ENCODE measurements at regions not wholly inside any gene's neighbourhood (a gene's known extent, or its start where the extent isn't known, plus 50 kb on each side); places are given as distances from the start of the nearest gene placed in this dataset.

DNA sequence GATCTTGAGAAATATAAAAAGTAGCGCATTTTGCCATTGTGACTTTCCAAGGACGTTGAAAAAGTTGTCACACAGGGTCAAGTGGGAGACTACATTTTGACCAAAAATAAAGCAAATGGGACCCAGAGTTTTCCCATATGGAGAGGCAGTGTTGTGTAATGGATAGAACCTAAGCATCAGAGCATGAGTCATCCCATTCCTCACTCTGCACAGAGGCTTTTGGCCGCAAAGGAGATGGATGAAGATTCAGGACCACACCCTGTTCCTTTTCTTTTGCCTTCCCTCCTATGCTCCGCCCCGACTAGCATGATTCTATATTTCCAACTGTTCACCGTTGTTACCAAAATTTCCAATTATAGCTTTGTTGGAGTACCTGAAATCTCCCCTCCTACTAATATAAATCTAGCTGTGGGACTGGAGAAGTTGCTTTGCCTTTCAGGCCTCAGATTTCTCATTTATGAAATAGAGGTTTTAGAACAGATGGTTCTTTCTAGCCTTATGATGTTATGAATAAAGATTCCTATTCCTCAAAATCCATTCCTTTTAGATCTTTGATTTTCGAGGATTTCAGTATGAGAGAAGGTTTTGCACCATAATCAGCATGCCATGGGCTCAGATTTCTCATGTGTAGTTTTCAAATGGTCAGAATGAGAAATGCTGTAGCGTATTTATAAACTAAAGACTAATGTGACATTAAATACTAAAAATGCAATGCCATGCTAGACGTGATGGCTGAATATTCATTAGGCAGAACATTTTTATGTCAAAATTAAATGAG, 921.9 kb upstream of the TENM4 start:
- no peak for DNase-seq

DNA sequence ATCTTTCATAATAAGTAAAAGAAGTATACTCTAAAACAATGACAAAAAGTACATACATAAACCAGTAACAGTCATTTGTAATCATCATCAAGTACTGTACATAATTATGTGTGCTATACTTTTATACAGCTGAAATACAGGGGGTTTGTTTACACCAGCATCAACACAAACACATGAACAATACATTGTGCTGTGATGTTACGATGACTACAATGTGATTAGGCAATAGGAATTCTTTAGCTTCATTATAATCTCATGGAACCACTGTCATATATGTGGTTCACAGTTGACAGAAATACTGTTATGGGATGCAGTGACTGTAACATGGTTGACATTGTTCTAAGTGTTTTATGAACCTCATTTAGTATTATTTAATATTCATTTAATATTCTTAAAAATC, 914.4 kb upstream of the TENM4 start:
- no peak for DNase-seq

DNA sequence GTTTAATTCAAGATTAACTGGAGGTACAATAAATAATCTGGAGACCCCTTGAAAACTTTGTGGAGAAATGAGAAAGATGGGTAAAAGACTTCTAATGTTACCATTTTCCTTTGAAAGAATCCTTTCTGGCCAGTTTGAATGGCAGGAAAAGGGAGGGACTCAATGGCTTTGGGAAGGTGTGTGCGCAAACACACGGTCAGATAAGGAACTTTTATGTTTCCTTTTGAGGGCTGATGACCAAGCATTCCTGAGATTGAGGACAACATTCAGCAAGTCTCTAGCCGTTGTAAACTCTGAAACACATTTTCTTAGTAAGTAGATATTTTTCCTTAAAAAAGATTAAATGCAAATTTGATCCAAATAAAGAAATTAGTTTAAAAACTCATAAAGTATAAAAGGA, 909.7 kb upstream of the TENM4 start:
- no peak for DNase-seq

DNA sequence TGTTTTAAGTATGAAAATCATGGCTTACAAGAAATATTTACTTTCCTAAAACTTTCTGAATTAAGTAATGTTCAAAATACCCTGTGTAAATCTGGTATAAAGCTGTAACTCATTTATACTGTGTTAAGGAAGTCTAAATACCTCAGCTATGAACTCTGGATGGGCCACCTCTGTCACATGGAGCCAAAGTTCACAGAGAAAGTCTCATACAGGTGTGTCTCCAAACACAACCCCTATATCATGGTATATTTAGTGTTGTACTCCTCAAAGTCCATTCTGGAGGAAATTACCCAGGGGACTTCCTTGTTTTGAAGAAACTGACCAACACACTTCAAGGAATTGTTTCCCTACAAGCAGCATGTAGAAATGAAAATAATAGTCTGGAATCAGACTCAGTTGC, 909.2 kb upstream of the TENM4 start:
- no peak for DNase-seq

DNA sequence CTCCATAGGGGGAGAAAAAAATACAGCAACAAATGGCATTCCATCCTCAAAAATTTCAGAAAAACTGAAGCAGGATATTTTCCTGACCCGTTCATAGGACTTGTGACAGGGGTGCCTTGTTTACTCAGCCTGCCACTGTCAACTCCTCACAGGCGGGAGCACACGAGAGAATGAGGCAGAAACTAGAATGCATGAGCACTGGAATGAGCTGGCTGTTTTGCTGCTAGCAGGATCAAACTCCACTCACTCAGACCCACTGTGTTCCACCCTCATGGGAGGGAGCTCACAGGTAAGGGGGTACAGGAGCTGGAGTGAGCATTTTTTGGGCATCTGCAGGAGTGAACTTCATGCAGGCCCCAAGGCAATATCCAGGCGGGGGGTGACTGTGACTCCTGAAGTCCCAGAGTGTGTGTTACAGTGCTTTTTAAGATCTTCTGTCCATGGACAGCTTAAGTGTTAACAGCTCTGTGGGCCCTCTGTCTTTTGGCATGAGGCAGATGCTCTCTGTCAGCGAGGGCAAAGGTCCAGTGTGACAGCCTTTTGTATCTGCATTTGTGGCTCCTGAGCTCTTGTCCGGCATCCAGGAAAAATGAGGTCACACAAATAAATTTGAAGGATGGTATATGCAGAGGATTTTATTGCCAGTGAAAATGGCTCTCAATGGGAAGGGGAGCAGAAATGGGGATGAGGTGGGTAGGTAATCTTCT, 905.7 kb upstream of the TENM4 start:
- no peak for DNase-seq

DNA sequence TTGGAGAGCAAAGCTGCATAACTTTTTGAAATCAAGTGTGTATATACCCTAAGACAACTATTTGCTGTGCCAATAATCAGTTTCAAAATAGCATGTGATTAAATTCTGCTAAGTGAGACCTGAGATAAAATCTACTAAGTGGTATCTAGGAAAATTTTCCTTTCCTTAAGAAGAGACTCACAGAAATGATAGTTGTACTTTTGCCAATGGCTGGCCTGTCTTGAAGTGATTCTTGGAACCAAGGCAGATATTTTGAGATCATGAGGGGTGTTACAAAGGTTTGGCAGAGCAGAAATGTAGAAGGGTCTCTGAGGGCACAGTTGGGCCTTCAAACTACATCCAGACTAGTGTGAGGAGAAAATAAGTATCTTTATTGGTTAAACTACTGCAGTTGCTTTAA, 902.6 kb upstream of the TENM4 start:
- no peak for DNase-seq

DNA sequence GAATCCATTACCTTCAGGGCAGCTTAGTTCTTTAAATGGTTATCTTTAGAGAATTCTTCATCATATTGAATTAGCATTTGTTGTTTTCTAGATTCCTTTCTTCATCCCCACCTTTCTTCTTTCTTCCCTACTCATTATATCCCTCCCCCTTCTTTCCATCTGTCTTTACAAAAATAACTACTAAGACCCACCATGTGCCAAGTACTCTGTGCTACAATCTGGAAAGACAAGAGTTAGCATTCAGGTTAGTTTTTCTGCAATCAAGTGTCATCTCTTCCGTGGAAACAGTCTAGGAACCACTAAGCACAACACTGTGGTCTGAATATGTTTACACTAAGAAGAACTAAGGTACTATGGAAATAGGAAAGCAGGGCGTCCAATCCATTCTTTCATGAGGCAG, 897.4 kb upstream of the TENM4 start:
- DNase-seq, result no peak

DNA sequence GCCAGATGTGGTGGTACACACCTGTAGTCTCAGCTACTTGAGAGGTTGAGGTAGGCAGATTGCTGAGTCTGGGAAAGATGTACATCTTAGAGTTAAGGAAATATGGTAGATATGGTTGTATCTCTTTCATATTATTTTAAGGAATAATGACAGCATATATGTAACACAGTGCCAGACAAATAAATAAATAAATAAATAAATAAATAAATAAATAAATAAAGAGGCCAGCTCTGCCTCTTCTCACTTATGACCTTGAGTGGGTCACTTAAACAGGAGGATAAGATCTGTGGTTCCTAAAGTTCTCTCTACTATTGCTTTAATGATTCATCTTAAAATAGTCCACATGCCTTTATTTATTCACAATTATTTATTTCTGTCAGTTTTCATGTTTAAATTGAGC, 890.9 kb upstream of the TENM4 start:
- no peak for DNase-seq

DNA sequence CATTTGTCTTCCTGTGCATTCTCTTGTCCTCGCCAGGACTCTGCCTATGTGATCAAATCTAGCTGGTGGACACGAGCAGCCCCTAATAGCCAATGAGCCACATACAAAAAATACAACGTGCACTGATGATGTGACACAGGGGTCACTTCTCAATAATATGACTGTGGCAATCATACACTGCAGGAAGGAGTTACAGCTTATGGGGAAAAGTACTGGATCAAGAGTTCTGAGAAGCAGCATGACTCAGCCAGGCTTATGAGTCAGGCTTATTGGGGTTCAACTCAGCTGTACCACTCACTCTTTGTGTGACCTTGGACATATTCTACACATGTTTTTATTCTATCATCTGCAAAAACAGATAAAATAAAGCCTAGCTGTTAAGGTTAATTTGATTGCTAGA, 889.4 kb upstream of the TENM4 start:
- DNase-seq, result no peak

DNA sequence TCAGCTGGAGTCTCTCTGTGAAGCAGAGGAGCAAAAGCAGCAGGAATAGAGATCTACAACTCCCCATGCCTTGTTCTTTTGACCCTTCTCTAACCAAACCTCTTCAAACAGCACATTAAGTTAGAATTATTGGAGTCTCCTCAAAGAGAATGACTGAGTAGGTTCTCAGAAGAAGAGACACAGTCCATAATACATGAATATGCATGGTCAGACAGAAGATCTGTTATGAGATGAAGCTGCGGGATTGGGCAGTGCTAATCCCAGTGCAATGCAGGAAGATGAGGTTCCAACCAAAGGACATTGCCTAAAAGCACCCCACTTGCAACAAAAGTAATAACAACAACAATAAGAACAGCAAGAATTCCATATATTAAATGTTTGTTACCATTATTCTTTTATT, 887.9 kb upstream of the TENM4 start:
- no peak for DNase-seq

DNA sequence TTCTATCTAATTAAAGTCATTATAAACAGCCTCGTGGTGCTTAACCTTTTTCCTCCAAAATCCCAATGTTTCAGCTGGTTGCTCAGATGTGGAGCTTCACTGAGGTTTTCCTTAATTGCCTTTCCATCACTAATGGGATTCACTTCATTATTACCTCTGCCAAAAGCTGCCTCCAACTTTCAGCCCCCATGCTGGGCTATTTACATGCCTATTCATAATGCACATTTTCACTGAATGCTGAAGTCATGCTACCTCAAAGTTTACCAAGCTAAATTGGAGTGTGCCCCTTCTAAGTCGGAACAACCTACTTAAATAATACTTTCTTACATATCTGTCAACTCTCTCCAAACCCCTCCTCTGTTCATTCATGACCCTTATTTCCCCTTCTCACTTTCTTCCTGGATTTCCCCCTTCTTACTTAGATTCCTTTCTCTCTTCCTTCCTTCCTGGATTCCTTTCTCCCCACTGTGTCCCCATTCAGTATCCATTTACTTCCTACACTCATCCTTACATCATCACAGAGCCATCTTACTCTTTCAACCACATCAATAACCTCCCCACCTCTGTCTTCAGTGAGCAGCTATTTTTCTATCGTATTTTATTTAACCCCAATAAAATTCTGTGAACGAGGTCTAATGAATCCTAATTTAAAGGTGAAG, 887.3 kb upstream of the TENM4 start:
- DNase-seq, result no peak

DNA sequence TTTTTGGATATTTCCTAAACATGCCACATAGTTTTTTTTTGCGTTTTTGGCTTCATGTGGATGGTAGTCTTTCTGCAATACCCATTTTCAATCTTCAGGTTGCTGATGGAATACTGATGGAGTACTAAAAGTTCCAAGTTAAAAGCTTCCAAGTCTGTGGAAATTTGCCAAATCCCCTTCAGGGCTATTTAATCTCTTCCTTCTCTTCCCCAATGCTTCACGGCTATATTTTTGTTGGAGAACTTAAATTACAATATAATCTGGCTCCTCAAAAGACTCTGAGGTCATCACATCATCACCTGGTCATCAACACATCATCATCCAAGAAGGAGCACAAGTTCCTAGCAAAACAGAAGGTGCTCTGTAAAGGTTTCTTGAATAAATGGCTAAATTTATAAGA, 881.0 kb upstream of the TENM4 start:
- no peak for DNase-seq

DNA sequence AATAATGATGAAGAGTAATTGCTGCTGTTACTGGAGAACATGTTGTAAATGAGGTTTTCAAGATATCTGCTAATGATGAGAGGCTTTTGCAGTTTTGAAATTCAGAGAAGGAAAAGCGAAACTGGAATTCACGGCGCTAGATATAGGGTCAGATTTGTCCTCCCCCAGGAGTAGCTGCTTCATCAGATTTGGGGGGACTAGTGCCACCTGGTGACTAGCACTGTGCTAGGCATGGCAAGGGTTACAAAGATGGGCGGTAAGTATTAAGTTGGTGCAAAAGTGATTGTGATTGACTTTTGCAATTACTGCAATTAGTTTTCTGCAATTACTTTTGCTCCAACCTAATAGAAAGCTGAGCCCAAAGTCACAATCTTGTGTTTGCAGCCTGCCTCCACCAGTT, 879.9 kb upstream of the TENM4 start:
- no peak for DNase-seq

DNA sequence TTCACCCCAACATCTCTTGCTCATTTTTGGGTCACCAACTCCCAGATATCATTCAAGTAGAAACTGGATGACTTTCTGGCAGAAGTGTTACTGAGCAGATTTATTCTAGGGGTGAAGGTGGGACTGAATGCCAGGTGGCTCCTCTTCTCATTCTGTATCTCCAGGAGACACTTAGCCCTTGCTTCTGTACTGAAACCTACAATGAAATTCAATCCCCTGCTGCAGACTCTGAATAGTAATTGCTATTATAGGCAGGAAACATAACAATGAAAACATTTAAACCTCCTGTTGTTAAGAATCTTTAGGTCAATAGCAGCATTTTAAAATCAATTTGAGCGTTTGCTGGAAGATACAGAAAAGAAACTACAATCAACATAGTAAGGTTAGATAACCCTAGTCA, 879.4 kb upstream of the TENM4 start:
- no peak for DNase-seq

DNA sequence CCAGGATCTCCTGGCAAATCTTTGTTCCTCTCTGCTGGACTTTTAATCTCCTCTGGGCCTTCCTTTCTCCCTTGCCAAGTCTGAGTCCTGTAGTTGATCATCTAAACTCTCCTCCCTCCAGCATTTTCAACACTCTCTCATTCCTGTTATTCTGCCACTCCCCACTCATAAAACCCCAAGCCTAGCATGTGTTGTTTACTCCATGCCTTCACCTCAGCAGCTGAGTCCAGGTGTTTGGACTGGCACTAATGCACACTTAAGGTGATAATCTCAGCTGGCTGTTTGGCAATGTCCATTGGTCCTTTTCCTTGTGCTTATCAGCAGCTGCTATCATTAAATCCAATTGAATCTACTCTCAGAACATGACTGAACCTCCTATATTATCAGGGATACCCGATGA, 876.8 kb upstream of the TENM4 start:
- no peak for DNase-seq

DNA sequence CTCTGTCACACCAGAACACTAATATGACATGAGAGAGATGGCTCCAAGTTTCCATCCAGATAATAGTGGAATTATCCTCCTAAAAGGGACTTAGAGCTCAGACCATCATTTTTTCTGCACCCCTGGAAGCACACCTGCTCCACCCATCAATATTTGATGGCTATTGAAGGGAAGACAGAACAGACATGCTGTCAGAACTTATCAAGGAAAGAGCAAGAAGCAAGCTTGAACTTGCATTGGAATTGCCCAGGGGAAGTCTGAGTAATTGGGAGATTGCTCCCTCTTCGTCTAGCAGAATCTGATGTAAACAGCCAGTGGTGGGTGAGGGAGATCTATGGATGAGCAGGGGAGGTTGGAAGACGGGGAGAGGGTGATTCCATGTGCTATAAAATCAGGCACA, 874.4 kb upstream of the TENM4 start:
- no peak for DNase-seq

DNA sequence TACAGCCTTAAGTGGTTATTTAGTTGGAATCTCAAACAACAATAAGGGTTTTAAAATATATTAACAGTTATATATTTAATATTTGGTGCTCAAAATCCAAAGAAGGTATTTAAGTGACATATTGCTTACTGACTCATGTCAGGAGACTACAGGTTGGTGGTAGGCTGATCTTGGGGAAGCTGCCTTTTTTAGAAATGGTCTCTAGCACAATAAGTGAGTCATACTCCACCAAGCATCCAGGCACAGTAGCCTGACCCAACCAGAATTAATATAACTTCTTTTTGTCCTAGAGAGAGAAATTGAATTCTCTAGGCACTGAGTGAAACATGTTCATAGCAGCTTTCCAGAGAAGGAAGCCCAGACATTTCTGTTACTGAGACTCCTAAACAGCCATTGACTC, 868.5 kb upstream of the TENM4 start:
- DNase-seq, result no peak

DNA sequence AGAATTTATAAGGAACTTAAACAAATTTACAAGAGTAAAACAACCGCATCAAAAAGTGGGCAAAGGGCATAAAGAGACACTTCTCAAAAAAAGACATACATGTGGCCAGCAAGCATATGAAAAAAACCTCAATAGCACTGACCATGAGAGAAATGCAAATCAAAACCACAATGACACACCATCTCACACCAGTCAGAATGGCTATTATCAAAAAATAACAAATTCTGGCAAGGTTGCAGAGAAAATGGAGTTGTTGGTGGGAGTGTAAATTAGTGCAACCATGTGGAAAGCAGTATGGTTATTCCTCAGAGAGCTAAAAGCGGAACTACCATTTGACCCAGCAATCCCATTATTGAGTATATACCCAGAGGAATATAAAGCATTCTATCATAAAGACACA, 866.8 kb upstream of the TENM4 start:
- DNase-seq, result no peak

DNA sequence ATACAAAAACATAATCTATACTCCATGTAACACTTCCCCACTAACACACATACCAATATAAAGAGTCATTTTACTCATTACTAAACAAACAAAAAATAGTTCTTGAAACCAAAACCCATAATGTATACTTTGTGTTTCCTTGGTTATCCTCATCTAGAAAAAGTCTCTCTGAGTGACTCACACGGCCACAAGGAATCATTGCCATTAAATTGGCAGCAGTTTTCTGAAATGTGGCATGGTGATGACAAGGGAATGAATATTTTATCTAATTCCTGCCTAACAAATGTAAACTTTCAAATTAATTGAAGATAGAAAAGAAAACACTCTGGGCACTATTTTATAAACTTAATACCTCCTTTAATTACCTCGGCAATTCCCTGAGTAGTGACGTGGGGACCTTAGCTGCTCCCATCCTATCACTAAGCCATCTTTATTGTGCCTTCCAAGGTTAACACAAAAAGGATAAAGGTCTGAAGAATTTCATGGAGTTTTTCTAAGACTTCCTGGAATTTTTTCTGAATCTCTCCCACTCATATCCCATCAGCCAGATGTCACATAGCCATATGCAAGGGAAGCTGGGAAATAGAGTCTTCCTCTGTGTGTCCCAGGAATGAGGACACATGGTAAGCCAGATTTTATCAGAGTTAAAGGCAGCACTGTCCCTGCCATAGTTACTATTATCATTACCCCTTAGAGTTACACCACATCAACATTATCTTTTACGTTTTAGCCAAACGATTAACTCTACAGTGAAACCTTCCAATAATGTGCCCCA, 857.2 kb upstream of the TENM4 start:
- DNase-seq, result peak; percentile 59

DNA sequence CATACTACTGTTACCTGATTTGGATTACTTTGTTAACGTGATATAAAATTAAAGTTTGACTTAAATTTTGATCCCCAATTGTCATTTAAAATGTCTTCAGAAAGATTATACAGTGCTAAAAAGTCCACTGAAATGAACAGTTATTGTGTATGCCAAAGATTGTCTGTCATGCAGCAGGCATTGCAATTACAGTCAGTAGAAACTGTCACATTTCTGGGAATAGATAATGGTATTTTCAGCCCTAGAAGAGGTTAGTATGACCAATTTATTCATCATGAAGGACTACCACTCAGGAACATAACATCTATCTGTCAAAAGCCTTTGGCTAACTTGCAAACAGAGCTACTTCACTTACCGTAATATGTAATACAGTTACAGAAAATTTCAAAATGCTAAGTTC, 852.5 kb upstream of the TENM4 start:
- DNase-seq, result no peak

DNA sequence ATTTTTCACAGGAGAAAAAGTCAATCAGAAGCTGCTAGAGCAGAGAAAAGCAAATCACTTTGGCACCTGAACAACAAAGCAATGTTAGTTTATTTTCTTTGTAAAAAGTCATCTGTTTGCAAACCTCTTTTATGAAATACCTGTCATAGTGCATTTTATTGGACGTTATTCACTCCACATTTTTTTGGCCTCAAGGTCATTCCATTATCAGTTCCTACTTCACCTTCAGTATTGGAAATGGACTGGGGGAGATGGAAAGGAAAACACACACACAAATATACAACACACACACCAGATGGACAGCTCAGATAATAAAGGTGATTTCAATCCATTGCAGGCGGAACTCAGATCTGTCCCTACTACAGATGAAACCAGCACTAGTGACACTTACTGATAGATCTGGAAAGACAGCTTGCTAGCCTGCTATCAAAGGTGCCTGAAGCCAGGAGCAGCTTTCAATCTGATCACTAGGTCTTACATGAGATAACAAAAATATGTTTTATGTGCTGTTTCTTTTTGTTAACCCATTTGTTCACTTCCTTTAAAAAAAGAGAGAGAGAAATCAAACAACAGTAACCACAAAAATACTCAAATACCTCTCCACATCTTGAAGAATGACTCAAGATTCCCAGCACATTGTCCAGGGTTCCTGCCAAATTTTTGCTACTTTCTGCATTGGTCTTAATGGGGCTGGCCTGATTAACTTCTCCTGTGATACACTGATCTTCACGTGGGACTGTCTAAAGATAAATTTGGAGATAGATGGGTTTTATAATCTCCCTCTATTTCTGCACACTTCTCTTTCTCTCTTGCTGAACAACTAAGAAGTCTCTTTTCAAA, 844.3 kb upstream of the TENM4 start:
- no peak for DNase-seq

DNA sequence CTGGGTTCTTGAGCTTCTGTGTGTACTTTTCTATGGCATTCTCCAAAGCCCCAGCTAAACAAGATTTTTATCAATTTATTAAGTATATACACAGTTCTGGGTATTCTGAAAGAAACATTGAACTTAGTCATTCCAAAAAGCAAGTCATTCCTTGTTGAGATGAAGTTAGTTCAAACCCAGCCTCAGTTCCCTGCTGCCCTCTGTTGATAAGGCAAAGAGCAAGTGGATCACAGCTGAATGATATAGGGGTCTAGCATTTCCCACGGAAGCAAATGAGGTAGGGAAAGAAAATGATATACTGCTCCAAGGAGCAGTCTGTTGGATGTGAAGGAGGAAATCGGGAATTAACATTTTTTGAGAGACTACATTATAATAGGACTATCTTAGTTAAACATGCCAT, 841.8 kb upstream of the TENM4 start:
- DNase-seq, result no peak

DNA sequence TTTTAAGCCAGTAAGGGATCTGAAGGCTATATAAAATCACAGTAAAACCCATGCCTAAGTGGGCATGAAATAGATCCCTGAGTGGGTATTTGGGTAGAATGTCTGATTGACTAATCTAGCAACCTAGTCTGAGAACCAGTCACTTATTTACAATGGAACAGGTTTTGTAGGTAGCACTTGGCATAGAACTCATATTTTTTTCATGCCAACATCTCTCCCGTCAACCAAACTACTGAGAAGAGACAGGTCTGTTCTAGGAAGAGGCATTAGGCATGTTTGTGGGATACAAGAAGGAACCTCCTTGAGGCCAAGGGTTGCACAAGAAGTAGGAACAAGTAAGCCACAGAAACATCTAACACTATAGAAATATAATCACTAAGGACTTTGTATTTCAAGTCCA, 840.4 kb upstream of the TENM4 start:
- DNase-seq, result no peak
